Stromal cell of bone marrow (primary cell): ENCODE measurements at regions not wholly inside any gene's neighbourhood (a gene's known extent, or its start where the extent isn't known, plus 50 kb on each side); places are given as distances from the start of the nearest gene placed in this dataset.
A peak's percentile ranks its signal among the peaks of the same experiment; 100 is the strongest.
"Not testable (repeated sequence)": the region's sequence is repeated elsewhere in the genome, so short reads cannot be mapped to it uniquely, and the experiment has no call there.

Experiments used
- DNase-seq: peaks from one replicate; pipeline ENCODE4 v3.0.0-alpha.2; 2012; ENCODE audit warnings: low read depth

GRCh38 chr6:106799031-106799894 is 169.9 kb downstream of the QRSL1 start:
- peak; percentile 15 for DNase-seq

- no peak for DNase-seq
Measured at GRCh38 chr6:106797186-106797585, 167.8 kb downstream of the QRSL1 start.

GRCh38 chr6:106796781-106797180 is 167.4 kb downstream of the QRSL1 start:
- no peak for DNase-seq

GRCh38 chr6:106794129-106794528 is 164.8 kb downstream of the QRSL1 start:
- DNase-seq = no peak

- DNase-seq = no peak
Measured at GRCh38 chr6:106792536-106793236, 163.3 kb downstream of the QRSL1 start.

GRCh38 chr6:106790935-106791334 is 161.6 kb downstream of the QRSL1 start:
- no peak for DNase-seq

- DNase-seq = no peak
Measured at GRCh38 chr6:106790149-106790770, 160.9 kb downstream of the QRSL1 start.

GRCh38 chr6:106789428-106790148 is 160.2 kb downstream of the QRSL1 start:
- no peak for DNase-seq

- no peak for DNase-seq
Measured at GRCh38 chr6:106788761-106789160, 159.4 kb downstream of the QRSL1 start.

- DNase-seq = no peak
Measured at GRCh38 chr6:106787327-106788196, 158.2 kb downstream of the QRSL1 start.

- no peak for DNase-seq
Measured at GRCh38 chr6:106785298-106785697, 155.9 kb downstream of the QRSL1 start.

GRCh38 chr6:106783640-106784566 is 154.5 kb downstream of the QRSL1 start:
- no peak for DNase-seq

GRCh38 chr6:106782536-106783285 is 153.3 kb downstream of the QRSL1 start:
- no peak for DNase-seq

GRCh38 chr6:106779552-106779951 is 150.2 kb downstream of the QRSL1 start:
- not testable (repeated sequence) for DNase-seq

GRCh38 chr6:106778943-106779342 is 149.6 kb downstream of the QRSL1 start:
- no peak for DNase-seq

GRCh38 chr6:106773996-106774629 is 144.7 kb downstream of the QRSL1 start:
- DNase-seq = no peak

GRCh38 chr6:106773522-106773921 is 144.1 kb downstream of the QRSL1 start:
- DNase-seq = no peak

GRCh38 chr6:106772270-106773142 is 143.1 kb downstream of the QRSL1 start:
- no peak for DNase-seq
